NOMO-1 (cell line): ENCODE measurements at regions not wholly inside any gene's neighbourhood (a gene's known extent, or its start where the extent isn't known, plus 50 kb on each side); places are given as distances from the start of the nearest gene placed in this dataset.
"Not testable (repeated sequence)": the region's sequence is repeated elsewhere in the genome, so short reads cannot be mapped to it uniquely, and the experiment has no call there.

Experiments
- DNase-seq, 2 experiments: peaks; one replicate each; lab custom pipeline; 2025; ENCODE audit not compliant: unreplicated experiment in 2 of 2; lab: John Stamatoyannopoulos, UW

DNA sequence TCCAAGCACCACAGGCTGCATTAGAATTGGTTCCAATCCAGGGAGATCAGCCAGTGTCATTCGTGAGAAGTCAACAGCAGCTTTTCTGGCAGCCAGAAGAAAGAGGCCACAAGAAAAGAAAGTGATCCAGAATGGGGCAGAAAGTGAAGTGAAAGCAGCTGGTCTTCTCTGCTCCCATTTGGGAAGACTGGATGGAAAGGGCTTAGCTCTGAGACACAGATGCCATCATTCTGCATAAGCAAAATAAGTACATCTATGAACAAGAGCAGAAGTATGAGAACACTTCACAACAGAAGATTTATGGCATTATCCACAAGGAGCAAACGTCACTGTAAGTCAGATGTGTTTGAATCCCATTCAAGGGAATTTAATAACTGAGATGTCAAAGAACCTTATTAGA is 326.5 kb upstream of the ESRRG start:
- DNase-seq = no peak

DNA sequence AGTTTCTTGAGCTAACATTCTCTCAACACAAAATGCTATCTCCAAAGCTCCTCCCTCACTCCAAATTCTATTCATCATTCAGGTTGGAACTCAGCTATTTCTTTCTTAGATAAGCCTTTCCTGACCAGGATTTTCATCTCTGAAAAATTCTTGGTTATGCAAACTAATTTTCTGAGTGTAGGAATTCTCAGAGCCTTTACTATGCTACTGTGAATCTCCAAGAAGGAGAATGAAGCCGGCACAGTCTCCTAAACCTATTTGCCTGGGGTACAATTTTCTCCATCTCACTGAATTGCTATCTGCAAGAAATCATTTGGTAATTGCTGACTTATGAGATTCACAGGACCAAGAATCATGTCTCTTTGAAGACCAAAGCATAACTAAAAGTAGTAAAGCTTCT is 325.9 kb upstream of the ESRRG start:
- DNase-seq = no peak

DNA sequence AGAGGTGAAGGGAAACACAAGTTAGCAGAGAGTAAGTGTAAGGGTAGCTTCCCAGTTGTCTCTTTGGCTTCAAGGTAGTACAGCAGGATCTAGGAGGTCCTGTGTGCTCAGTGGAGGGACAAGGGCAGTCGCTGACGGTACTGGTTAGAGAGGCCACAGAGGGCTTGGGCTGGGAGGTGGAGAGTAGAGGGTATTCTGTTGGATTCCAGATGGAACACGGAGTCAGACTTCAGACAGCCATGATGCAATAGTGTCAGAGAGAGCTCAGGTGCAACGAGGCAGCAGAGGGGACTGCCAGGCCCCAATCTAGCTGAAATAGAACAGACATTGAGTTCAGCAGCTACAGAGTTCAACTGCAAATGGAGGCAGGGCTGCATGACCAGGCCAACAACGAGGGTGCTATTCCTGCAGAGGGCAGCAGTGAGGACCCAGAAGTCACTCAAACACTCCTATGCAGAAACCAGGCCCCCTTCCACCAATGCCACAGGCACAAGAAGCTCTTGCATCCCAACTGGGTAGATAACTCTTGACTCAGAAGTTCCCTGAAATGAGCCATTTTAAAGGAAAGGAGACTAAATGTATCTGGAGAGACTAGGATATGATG is 325.0 kb upstream of the ESRRG start:
- DNase-seq = no peak

DNA sequence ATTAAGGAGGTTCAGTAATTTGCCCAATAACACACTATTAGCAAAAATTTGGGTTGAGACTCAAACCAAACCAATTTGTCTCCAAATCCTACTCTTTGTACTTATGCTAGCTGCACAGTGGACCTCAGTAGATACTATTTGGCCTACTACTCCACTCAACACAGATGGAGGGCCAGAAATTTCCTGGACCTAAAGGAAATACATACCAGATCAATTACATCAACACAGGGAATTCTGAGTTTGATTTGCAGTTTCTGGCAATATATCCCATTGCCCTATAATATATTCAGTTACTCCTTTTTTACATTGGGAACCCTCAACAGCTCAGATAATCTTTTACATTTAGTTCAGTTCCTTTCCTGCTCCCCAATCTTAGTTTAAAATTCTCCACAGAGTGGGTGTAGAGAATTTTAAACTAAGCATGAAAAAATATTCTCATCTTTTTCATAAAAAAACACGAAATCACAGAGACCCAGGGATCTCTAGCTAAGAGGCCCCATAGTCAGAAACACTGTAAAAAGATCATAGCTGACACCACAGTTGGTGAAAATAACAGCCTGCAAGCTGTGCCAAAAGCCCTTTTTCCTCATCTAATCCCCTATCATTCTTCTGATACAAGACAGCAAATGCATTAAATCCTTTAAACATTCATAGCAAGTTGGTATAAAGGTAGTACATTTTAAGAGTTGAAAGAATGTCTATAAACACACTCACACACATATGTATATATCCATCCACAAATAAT is 317.7 kb upstream of the ESRRG start:
- DNase-seq = no peak

DNA sequence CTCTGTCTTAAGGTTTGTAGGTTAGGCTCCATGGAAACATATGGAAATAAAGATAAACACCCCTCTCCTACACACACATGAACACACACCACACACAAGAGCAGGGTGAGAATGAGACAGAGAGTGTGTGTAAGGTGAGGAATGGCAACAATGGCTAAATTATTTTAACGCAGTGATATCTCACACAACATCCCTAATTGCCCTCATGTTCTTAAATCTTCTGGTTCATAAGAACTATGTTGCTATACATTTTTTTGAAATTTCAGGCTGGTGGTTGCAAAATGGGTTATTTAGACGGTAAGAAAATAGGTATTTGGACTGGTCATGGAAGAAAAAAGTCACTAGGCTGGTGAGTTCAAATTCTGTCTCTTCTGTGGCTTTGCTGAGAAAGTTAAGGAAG is 316.7 kb upstream of the ESRRG start:
- no peak for DNase-seq

DNA sequence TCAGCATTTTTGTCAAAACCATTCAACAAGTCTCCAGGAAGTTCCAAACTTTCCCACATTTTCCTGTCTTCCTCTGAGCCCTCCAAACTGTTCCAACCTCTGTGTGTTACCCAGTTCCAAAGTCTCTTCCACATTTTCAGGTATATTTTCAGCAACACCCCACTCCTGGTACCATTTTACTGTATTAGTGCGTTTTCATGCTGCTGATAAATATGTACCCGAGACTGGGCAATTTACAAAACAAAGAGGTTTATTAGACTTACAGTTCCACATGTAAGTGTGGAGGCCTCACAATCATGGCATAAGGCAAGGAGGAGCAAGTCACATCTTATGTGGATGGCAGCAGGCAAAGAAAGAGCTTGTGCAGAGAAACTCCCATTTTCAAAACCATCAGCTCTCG is 315.9 kb upstream of the ESRRG start:
- not testable (repeated sequence) for DNase-seq

DNA sequence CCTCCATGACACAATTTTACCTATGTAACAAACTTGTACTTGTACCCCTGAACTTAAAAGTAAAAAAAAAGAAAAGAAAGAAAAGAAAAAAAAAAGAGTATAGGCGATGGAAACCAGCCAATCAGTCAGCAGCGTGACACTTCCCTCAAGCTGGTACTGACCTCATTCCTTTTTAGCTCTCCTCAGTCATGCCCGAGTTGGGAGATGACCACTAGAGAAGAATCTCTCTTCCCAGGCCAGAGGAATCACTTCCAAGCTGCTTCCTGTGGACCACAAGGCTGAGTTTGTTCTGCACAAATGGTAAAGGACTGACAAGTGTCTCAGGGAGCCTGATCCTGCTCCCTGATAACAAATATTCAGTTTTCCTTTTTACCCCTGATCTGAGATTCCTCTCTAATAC is 313.5 kb upstream of the ESRRG start:
- no peak for DNase-seq

DNA sequence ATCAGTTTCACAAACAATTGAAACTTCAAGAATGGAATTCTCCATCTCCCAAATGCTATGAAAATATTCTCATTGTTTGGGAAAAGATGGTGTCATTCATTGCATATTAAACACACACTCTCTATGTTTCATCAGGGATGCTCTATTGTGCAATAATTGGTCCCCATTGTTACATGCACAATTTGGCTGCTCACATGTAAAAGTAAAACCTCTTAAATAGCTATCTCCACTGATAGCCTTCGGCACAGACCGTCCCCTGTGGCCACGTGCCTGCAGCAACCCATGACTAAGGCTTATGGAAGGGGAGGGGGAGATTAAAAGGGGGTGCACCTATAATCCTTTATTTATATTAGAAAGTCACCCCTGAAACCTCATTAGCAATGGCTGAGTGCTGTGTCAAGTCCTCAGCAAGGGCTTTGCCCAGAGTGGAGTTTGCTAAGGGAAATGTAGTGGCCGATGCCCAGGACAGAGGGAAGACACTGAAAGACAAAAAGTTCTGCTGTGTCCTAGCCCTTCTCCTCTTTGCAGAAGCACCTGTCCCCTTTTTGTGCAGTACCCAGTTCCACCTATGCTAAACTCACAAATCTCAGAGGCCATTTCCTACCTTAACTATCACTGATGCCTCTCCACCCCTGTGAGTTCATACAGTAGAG is 309.6 kb upstream of the ESRRG start:
- no peak for DNase-seq

DNA sequence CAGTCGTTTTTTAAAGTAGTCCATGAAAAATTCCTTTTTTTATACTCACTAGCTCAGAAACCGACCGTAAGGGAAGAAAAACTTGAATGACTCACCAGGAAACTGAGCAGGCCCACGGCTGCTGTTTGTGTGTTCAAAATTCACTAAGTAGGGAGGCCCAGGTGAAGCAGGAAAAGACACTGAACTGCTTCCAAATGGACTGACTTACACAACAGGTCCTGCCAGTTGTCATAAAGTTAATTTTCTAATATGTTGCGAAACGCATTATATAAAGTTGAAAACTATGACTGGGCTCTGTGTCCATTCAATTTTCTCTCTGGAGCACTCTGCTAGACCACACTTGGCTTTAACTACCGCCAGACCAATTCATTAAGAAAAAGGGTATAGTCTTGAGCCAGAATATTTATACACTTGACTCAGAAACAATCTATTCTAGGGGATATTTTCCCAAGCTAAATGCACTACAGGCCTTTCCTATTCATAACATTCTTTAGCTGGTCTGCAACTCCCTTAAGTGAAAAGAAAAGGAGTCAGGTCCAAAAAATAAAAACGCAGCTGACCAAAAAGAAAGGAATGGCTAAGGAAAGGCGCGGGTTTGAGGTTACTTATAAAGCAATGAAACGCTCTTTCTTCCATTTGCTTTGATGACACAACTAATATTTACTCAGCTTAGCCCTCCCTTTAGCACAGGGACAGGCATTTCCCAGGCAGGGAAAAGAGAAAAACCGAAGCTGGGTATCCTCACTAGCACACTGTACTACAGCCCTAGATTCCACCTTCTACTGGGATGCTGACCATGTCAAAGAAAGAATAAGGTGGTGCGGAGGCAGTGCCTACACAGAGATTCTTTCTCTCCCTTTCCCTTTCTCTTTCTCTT is 306.3 kb upstream of the ESRRG start:
- DNase-seq = peak in 1 of 2 experiments; percentile 50

DNA sequence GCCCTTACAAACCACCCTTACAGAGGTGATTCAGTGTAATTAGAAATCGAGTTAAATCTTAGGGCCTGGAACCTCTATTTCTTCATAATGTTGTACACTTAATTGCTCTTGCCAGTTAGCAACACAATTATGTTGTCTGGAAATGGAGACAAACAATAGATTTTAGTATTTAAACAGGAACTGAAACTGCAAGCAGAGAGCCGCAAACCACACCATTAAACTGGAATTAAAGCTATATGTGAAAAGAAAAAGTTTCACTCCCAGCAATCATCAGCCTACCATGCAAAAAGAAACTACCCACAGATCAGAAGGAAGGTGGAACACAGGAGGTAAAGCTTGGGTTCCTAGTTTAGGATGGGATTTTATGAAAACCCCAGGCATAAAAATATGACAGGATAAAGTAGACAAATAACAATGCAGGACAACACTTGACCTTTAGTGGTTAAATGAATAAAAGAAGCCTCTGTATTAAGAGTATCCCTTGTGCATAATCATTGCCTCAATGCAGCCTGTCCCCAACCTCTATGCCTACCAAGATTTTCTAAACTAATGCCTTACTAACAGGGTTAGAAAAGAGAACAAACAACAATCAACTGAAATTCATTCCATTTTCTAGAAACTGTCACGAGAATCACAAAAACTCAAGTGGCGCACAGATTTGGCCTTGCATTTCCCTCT is 304.3 kb upstream of the ESRRG start:
- DNase-seq = peak; percentile 91 to 98

DNA sequence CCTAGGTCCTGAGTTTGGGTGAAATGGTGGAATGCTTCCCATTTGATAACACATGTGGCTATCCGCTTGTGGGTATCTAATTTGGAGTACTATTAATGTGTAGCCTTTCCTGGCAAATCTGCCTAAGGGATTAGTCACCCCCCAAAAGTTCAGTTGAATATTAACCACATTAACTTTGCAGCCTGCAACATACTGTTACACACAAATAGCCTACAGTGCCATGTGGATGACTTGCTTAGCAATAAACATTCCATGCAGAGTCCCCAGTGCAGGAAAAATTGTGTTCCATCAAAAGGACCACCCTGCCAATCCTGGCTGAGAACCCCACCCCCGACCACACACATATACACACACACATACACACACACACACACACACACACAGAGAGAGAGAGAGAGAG is 303.3 kb upstream of the ESRRG start:
- no peak for DNase-seq

DNA sequence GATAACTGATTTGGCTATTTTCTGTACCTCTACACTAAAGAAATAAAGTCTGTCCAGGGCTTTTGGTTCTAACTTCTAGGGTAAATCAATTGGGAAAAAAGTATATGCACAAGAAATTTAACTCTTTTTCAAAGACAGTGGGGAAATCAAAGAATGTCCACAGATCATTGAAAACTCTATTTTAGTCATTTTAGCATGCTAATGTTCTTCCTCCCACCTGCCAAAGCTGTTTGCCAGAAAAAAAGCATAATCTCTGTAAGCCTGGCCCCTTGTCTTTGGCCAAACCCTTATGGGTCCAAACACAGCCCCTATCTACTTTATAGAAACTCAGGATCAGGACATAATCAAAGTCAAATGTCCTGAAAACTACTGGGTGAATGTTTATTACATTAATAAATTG is 302.2 kb upstream of the ESRRG start:
- no peak for DNase-seq

DNA sequence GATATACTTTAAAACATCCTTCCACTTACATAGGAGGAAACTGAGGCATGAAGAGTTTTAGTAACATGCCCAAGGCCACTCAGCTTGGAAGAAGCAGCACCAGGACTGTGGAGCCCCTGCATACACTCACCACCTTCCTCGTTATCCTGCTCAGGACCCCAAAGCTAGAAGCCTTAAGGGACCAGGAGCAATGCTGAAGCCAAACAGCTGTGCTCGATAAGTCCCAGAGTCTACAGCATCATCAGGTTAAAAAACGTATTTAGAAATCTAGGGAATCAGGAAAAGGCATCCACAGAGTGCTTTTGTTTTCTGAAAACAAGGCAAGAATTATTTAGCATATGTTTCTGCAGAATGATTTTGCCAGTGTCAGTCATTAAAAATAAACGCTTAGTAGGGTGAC is 301.7 kb upstream of the ESRRG start:
- no peak for DNase-seq

DNA sequence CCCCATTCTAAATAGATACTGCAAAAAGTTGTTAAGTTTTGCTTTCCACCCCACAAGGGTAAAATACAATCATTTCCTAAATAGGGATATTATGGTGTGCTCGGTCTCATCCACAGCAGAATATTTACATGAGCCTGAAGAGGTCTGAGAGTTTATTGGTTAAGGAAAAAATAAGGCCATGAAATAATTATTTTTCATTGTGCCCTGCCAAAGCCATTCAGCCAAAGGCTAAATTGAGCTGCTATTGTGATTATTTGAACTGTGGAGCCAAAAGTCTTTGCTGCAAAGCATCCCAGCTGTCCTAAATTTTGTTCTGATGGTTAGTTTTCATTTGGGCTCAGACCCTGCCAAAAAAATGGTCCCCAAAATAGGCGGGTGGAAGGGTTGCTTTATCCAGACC is 298.7 kb upstream of the ESRRG start:
- no peak for DNase-seq

DNA sequence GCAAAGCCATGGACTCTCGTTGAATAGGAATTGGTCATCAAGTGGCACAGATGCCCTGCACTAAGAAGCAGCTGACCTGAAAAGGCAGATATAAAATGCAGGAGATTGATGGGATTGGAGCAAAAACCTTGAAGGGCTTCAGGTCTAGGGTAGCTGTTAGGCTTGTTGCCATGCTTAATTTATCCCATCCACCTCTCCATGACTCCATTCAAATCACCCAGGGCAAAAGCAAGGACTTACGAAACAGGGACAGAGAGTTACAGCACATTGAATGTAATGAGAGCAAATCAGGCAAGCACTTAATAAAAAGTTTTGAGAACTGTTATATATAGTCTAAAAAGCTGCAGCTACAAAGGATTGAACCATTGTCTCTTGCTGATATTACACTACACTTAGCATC is 298.2 kb upstream of the ESRRG start:
- DNase-seq = no peak

DNA sequence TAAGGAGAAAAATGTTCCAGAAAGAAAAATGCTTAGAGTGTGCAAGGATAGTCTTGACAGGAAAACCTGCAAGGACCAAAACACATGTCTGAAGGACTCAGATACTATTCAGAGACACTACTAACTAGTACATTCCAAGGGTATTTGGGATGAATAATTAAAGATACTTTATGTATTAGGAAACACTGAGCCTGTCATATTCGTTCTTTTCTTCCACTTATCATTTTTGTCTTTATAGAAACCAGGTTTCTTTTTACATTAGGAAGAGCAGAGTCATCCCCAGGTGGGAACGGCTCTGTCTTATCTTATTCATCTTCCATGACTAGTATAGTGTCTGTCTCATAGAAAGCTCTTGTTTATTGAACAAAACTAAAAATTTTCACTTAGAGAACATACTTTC is 296.2 kb upstream of the ESRRG start:
- DNase-seq = no peak

DNA sequence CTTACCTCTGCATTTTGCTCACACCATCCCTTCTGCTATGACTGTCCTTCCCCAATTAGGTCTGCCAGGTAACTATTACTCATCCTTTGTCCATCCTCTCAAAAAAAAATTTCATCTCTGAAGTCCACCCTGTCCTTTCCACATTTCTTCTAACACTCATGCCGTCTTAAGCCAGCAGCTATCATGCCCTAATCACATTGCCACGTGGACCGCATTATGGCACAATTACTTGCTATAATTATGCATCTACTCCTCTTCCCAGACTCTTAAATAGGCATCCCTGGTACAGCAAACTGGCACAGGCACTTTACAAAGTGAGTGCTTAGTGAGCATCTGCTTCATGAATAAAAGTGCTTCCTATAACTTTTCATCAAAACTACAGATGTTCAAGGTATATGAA is 295.4 kb upstream of the ESRRG start:
- no peak for DNase-seq

DNA sequence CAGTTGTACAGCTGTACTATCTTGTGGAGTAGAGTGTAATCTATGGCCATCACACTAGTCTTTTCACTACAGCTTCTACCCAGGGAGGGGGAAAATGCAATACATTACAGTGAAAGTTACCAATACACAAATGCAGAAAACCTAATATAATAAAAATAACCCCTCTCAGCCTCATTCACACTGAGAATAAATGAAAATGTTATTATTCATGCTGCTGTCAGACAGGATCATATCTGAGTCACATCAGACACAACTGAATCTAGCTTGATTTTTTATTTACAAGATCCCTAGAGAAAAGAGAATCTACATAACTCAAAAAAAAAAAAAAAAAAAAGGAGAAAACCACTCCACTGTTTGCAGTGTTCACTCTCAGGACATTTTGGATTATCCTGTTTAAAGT is 293.9 kb upstream of the ESRRG start:
- no peak for DNase-seq

DNA sequence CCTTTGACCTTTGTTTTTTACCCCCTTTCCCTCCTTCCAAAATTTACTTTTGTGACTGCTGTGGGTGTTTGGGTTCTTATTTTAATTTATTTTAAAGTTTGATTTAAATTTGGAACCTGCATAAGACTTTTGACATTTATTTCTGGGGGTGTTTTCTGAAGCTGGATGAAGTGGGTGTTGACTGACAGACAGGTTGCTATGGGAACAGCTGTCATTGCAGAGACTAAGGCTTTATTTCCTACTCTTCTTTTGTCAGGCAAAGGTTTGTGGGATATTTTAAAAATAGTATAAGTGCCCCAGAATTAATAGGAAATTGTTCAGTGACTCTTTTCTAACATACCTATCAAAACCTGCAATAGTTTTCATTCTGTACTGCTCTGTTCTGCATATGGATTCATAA is 290.8 kb upstream of the ESRRG start:
- no peak for DNase-seq

DNA sequence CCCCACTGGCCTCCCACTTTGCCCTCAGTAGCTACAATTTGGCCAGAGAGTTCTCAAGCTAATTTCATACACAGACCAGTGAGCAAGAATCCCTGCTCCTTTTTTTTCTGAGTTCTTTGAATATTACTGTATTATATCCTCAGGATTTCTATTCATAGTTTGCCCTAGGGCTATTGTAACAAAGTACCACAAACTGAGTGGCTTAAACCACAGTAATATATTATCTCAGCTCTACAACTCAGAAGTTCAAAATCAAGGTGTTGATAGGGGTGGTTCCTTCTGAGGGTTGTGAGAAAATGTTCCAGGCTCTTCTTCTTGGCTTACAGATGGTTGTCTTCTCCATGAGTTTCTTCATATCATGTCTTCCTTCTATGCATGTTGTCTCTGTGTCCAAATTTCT is 289.4 kb upstream of the ESRRG start:
- DNase-seq = no peak

DNA sequence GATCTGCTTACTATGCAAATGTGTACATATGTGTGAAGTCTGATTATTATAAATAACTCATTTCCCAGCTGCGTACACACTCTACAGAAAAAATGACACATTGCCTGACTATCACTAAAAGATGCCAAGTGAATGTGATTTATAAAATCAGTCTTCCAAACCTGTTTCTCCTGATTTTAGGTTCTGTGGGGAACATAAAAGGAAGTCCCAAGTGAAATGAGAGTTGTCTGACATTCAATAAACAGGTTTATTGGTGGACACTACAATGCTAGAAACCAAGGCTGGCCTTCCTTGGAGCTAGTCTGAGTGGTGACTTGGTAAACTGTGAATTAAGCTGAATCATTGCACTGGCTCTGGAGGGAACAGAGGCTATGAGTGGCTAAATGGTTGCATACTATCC is 287.9 kb upstream of the ESRRG start:
- no peak for DNase-seq
